IMR-90 (cell line): ENCODE measurements at regions not wholly inside any gene's neighbourhood (a gene's known extent, or its start where the extent isn't known, plus 50 kb on each side); places are given as distances from the start of the nearest gene placed in this dataset.

Experiments used
- ATAC-seq: fragments of 200-7000 bp; cut with Tn5 transposase; 2 replicates; pipeline ENCODE4 v1.9.1; 2020; ENCODE audit warnings: low read depth, mild to moderate bottlenecking, moderate library complexity
- BruUV-seq: library from RNA; stranded (reverse); fragments of 400-500 nt; replicated peaks from 2 replicates; lab custom pipeline; 2021; lab: Mats Ljungman, UMichigan
- CTCF ChIA-PET: fragments of 300-600 bp; formaldehyde crosslinking; extraction: SDS; loops from one replicate; lab custom pipeline; 2021; ENCODE audit warnings: antibody characterized with exemption; lab: Yijun Ruan, JAX
- POLR2A ChIA-PET: fragments of 300-600 bp; sonication (Branson Sonifier 250); formaldehyde crosslinking; loops from one replicate; lab custom pipeline; 2022; ENCODE audit warnings: antibody characterized with exemption; ENCODE audit not compliant: unreplicated experiment; lab: Charles Lee
- DNase-seq: peaks from one replicate; pipeline ENCODE4 v3.0.0; 2013
- H2AFZ ChIP-seq: replicated peaks from 2 replicates; pipeline ENCODE3; 2013; ENCODE audit warnings: low read length, mild to moderate bottlenecking; ENCODE audit not compliant: poor library complexity
- H2AK5ac ChIP-seq: 2 replicates; pipeline ENCODE4 v1.6.1; 2013; ENCODE audit warnings: low read depth, low read length, inconsistent platforms
- H2AK9ac ChIP-seq: replicated peaks from 2 replicates; pipeline ENCODE3; 2013; ENCODE audit warnings: mild to moderate bottlenecking, low read depth, low read length, moderate library complexity; ENCODE audit not compliant: poor library complexity
- H2BK120ac ChIP-seq: 2 replicates; pipeline ENCODE4 v1.6.1; 2013; ENCODE audit warnings: low read depth, low read length, inconsistent platforms
- H2BK15ac ChIP-seq: 3 replicates; pipeline ENCODE4 v1.6.1; 2013; ENCODE audit warnings: low read depth, low read length, inconsistent platforms
- H2BK20ac ChIP-seq: 2 replicates; pipeline ENCODE4 v1.6.1; 2013; ENCODE audit warnings: low read depth, mild to moderate bottlenecking, inconsistent platforms, low read length, moderate library complexity
- H2BK5ac ChIP-seq: 2 replicates; pipeline ENCODE4 v1.6.1; 2013; ENCODE audit warnings: mild to moderate bottlenecking, low read depth, low read length, inconsistent platforms; ENCODE audit not compliant: poor library complexity, severe bottlenecking
- H3K14ac ChIP-seq: replicated peaks from 2 replicates; pipeline ENCODE4 v1.6.1; 2013; ENCODE audit warnings: low read depth, low read length, inconsistent platforms
- H3K18ac ChIP-seq: 2 replicates; pipeline ENCODE4 v1.6.1; 2013; ENCODE audit warnings: low read depth, low read length, control low read depth
- H3K23ac ChIP-seq: 2 replicates; pipeline ENCODE4 v1.6.1; 2013; ENCODE audit warnings: low read depth, low read length, inconsistent platforms
- H3K27ac ChIP-seq: 2 replicates; pipeline ENCODE4 v1.5.1; 2013; ENCODE audit warnings: mild to moderate bottlenecking, control low read depth, low read length; ENCODE audit not compliant: insufficient read depth
- H3K27me3 ChIP-seq: 2 replicates; pipeline ENCODE4 v1.6.1; 2013; ENCODE audit warnings: low read length; ENCODE audit not compliant: control insufficient read depth, insufficient read depth
- H3K36me3 ChIP-seq: 2 replicates; pipeline ENCODE4 v1.6.1; 2013; ENCODE audit warnings: low read length, mixed read lengths; ENCODE audit not compliant: control insufficient read depth, insufficient read depth
- H3K4ac ChIP-seq: 2 replicates; pipeline ENCODE4 v1.6.1; 2013; ENCODE audit warnings: low read depth, low read length, inconsistent platforms
- H3K4me1 ChIP-seq: 2 replicates; pipeline ENCODE4 v1.6.1; 2013; ENCODE audit warnings: low read length, mixed read lengths; ENCODE audit not compliant: control insufficient read depth, insufficient read depth
- H3K4me2 ChIP-seq: 2 replicates; pipeline ENCODE4 v1.6.1; 2013; ENCODE audit warnings: low read depth, mild to moderate bottlenecking, control low read depth, low read length, moderate library complexity
- H3K4me3 ChIP-seq: 2 replicates; pipeline ENCODE4 v1.5.1; 2013; ENCODE audit warnings: low read depth, mild to moderate bottlenecking, control low read depth, low read length, moderate library complexity; ENCODE audit not compliant: insufficient read depth
- H3K56ac ChIP-seq: 2 replicates; pipeline ENCODE4 v1.6.1; 2013; ENCODE audit warnings: low read length, inconsistent platforms; ENCODE audit not compliant: insufficient read depth; ENCODE audit errors: extremely low read depth
- H3K79me1 ChIP-seq, 2 experiments: 2 replicates each; pipeline ENCODE4 v1.6.1; 2013; ENCODE audit warnings: low read length in 2 of 2, inconsistent platforms in 1 of 2, low read depth in 1 of 2
- H3K9ac ChIP-seq: 2 replicates; pipeline ENCODE4 v1.6.1; 2013; ENCODE audit warnings: low read depth, low read length, control low read depth
- H3K9me1 ChIP-seq: 2 replicates; pipeline ENCODE4 v1.6.1; 2013; ENCODE audit warnings: low read length, inconsistent platforms; ENCODE audit not compliant: insufficient read depth
- H3K9me3 ChIP-seq: 2 replicates; pipeline ENCODE4 v1.6.1; 2013; ENCODE audit warnings: low read length; ENCODE audit not compliant: control insufficient read depth, insufficient read depth
- H4K20me1 ChIP-seq: 2 replicates; pipeline ENCODE4 v1.6.1; 2013; ENCODE audit warnings: low read length, inconsistent platforms; ENCODE audit not compliant: insufficient read depth
- H4K5ac ChIP-seq: 2 replicates; pipeline ENCODE4 v1.6.1; 2013; ENCODE audit warnings: mild to moderate bottlenecking, low read depth, low read length, control low read depth
- H4K8ac ChIP-seq, 2 experiments: 2 replicates each; pipeline ENCODE4 v1.6.1; 2013; ENCODE audit warnings: low read depth in 2 of 2, low read length in 2 of 2, control low read depth in 1 of 2, inconsistent platforms in 1 of 2
- H4K91ac ChIP-seq: 2 replicates; pipeline ENCODE4 v1.6.1; 2013; ENCODE audit warnings: low read depth, low read length, inconsistent platforms; ENCODE audit not compliant: insufficient read depth
- CTCF ChIP-seq: conservative IDR thresholded peaks from 2 replicates; pipeline ENCODE4 v1.5.1; 2012; ENCODE audit warnings: mild to moderate bottlenecking, low read depth, low read length, improper control_type of control experiment
- FOS ChIP-seq: fragments of 150-350 bp; IDR thresholded peaks from 2 replicates; pipeline ENCODE4 v1.6.1; 2016; ENCODE audit warnings: low read depth, low read length
- POLR2A ChIP-seq: IDR thresholded peaks from 2 replicates; pipeline ENCODE4 v1.6.1; 2012; ENCODE audit warnings: mild to moderate bottlenecking, low read depth, low read length
- RAD21 ChIP-seq: IDR thresholded peaks from 2 replicates; pipeline ENCODE4 v1.6.1; 2012; ENCODE audit warnings: low read length, improper control_type of control experiment
- WGBS, 2 experiments: methylation state at CpG; one replicate each; pipeline versions ENCODE4 v1.1.5 to v1.1.7; 2013; ENCODE audit warnings: missing lambda C conversion rate in 2 of 2; ENCODE audit not compliant: insufficient read length in 1 of 2; ENCODE audit errors: extremely low coverage in 2 of 2; 5-methylcytosine and 5-hydroxymethylcytosine counted together
- dilution Hi-C: fragments of 300-500 bp; cut with HindIII; formaldehyde crosslinking; loops from one replicate; pipeline ENCODE4 v1.14.3; 2018; ENCODE audit warnings: low sequenced_read_pairs; ENCODE audit not compliant: unreplicated experiment
- in situ Hi-C: fragments of 300-500 bp; cut with MboI; formaldehyde crosslinking; loops from 3 replicates; pipeline ENCODE4 v1.14.3; 2019; ENCODE audit warnings: low sequenced_read_pairs, inconsistent platforms, mixed read lengths
- intact Hi-C: fragments of 100-400 bp; cut with micrococcal nuclease; formaldehyde crosslinking; loops from 2 replicates; pipeline ENCODE4 v1.10.0; 2022

GRCh38 chr10:4242561-4243035 is 457.6 kb upstream of the KLF6 start:
- TF ChIP-seq POLR2A (peak; percentile 82), FOS (0 out of 2 replicates have a peak, but pooled peaks have one; percentile 30), CTCF (no peak), RAD21 (peak; percentile 30)

More at GRCh38 chr10:4242561-4243035, 457.6 kb upstream of the KLF6 start:
- ChIA-PET POLR2A (no interaction called here), CTCF (interaction anchor here (0.7 kb wide), 1 partner anchor 1045 kb away, joined by 9 read pairs; no protein-coding TSS in a partner anchor)
- peak overlapping the region; percentile 78 for H4K91ac ChIP-seq
- BruUV-seq = no TSS peak
- dilution Hi-C loops = no loop called here
- peaks cover 15% of the 10 kb centered on the region for H3K4me1 ChIP-seq
- H2AK5ac ChIP-seq = peak overlapping the region; percentile 62
- peak overlapping the region; percentile 88 for H3K4ac ChIP-seq
- peak overlapping the region; percentile 70; the same call in 1 of the 2 replicates for H3K23ac ChIP-seq
- H3K14ac ChIP-seq = peak overlapping the region; percentile 49
- peak overlapping the region; percentile 94 for H3K18ac ChIP-seq
- H4K20me1 ChIP-seq = no peaks in the 10 kb centered on the region
- peaks cover 3 to 15% of the 10 kb centered on the region in 2 experiments; a peak in 2 of 4 replicates for H3K79me1 ChIP-seq
- H3K4me2 ChIP-seq = peak overlapping the region; percentile 68; the same call in 1 of the 2 replicates
- no peak overlapping the region for H3K4me3 ChIP-seq
- no peaks in the 10 kb centered on the region for H3K9me3 ChIP-seq
- peak overlapping the region; percentile 81 for H2BK15ac ChIP-seq
- intact Hi-C loops = loop anchor here (1.0 to 10.0 kb wide), 9 partner anchors 102 to 1048 kb away; partner anchors contain the start of gene KLF6
- ATAC-seq (no peak), DNase-seq (peak; percentile 92)
- H2BK120ac ChIP-seq = peak overlapping the region; percentile 80
- H3K9me1 ChIP-seq = peaks cover 9% of the 10 kb centered on the region
- in situ Hi-C loops = loop anchor here (5.0 to 10.0 kb wide), 2 partner anchors 422 to 460 kb away; no protein-coding TSS in a partner anchor
- peak overlapping the region; percentile 16 for H3K27ac ChIP-seq
- no peaks in the 10 kb centered on the region for H3K27me3 ChIP-seq
- no peak overlapping the region for H2AFZ ChIP-seq
- H2BK5ac ChIP-seq = peak overlapping the region; percentile 89
- H3K9ac ChIP-seq = peak overlapping the region; percentile 42; the same call in 1 of the 2 replicates
- peak overlapping the region; percentile 53 to 83 for H4K8ac ChIP-seq
- H2BK20ac ChIP-seq = peak overlapping the region; percentile 86; the same call in 1 of the 2 replicates
- no peaks in the 10 kb centered on the region for H3K36me3 ChIP-seq
- H3K56ac ChIP-seq = peak overlapping the region; percentile 85
- H2AK9ac ChIP-seq = no peak overlapping the region
- H4K5ac ChIP-seq = peak overlapping the region; percentile 38; the same call in 1 of the 2 replicates
- WGBS, 2 experiments = 0% methylated on average over 1 of the region's 2 CpGs; no CpG with 5 or more reads in 1 of the 2 experiments
